KMS-11 (cell line): ENCODE measurements at regions not wholly inside any gene's neighbourhood (a gene's known extent, or its start where the extent isn't known, plus 50 kb on each side); places are given as distances from the start of the nearest gene placed in this dataset.

Experiments used
- H2AFZ ChIP-seq: fragments of 200-600 bp; sonication (generic); 2 replicates; pipeline ENCODE4 v1.6.1; 2016; ENCODE audit warnings: antibody characterized with exemption, mixed run types, low read depth
- H3K27ac ChIP-seq: fragments of 200-600 bp; sonication (generic); 2 replicates; pipeline ENCODE4 v1.6.1; 2016; ENCODE audit warnings: mild to moderate bottlenecking, mixed run types
- H3K27me3 ChIP-seq: fragments of 200-600 bp; sonication (generic); 2 replicates; pipeline ENCODE4 v1.6.1; 2017; ENCODE audit warnings: mild to moderate bottlenecking, low read depth, mixed run types, moderate library complexity; ENCODE audit not compliant: insufficient read depth
- H3K36me3 ChIP-seq: fragments of 200-600 bp; sonication (generic); 2 replicates; pipeline ENCODE4 v1.6.1; 2017; ENCODE audit warnings: mild to moderate bottlenecking, mixed run types; ENCODE audit not compliant: insufficient read depth
- H3K4me1 ChIP-seq: fragments of 200-600 bp; sonication (generic); 2 replicates; pipeline ENCODE4 v1.6.1; 2016; ENCODE audit warnings: mild to moderate bottlenecking, low read depth, mixed run types; ENCODE audit not compliant: poor library complexity, severe bottlenecking
- H3K4me2 ChIP-seq: fragments of 200-600 bp; sonication (generic); 2 replicates; pipeline ENCODE4 v1.7.0; 2016; ENCODE audit warnings: mild to moderate bottlenecking, mixed run types
- H3K4me3 ChIP-seq: fragments of 200-600 bp; sonication (generic); IDR thresholded peaks from 2 replicates; pipeline ENCODE4 v1.6.1; 2017; ENCODE audit warnings: low read depth, low read length, mixed read lengths; ENCODE audit not compliant: insufficient read depth
- H3K79me2 ChIP-seq: fragments of 200-600 bp; sonication (generic); 2 replicates; pipeline ENCODE4 v1.6.1; 2016; ENCODE audit warnings: low read depth, mixed run types; ENCODE audit not compliant: insufficient read depth
- H3K9ac ChIP-seq: fragments of 200-600 bp; sonication (generic); 2 replicates; pipeline ENCODE4 v1.6.1; 2016; ENCODE audit warnings: mild to moderate bottlenecking, mixed run types
- H4K20me1 ChIP-seq: fragments of 200-600 bp; sonication (generic); 2 replicates; pipeline ENCODE4 v1.6.1; 2016; ENCODE audit warnings: mild to moderate bottlenecking, mixed run types; ENCODE audit not compliant: insufficient read depth
- CTCF ChIP-seq: fragments of 200-600 bp; sonication (generic); conservative IDR thresholded peaks from 2 replicates; pipeline ENCODE4 v1.6.1; 2017; ENCODE audit warnings: low read depth, mild to moderate bottlenecking, antibody characterized with exemption, low read length, moderate library complexity, mixed read lengths

GRCh38 chr2:190780594-190780993 is 100.0 kb upstream of the GLS start:
- Histone ChIP-seq H3K9ac (no peak overlapping the region), H3K27ac (no peak overlapping the region), H3K4me3 (no peak overlapping the region), H3K4me1 (no peaks in the 10 kb centered on the region), H3K27me3 (no peaks in the 10 kb centered on the region), H3K36me3 (no peaks in the 10 kb centered on the region), H2AFZ (no peak overlapping the region), H3K79me2 (no peaks in the 10 kb centered on the region), H4K20me1 (no peaks in the 10 kb centered on the region), H3K4me2 (no peak overlapping the region)
- TF ChIP-seq CTCF, result no peak

GRCh38 chr2:190781604-190782198 is 98.9 kb upstream of the GLS start:
- Histone ChIP-seq H2AFZ (no peak overlapping the region), H3K4me1 (no peaks in the 10 kb centered on the region), H4K20me1 (no peaks in the 10 kb centered on the region), H3K4me3 (no peak overlapping the region), H3K27me3 (no peaks in the 10 kb centered on the region), H3K27ac (no peak overlapping the region), H3K9ac (no peak overlapping the region), H3K36me3 (no peaks in the 10 kb centered on the region), H3K4me2 (no peak overlapping the region), H3K79me2 (no peaks in the 10 kb centered on the region)
- TF ChIP-seq CTCF, result no peak; the same call in 1 of the 2 replicates

GRCh38 chr2:190782264-190782663 is 98.4 kb upstream of the GLS start:
- Histone ChIP-seq H3K4me2 (no peak overlapping the region), H2AFZ (no peak overlapping the region)

GRCh38 chr2:190783513-190784263 is 96.9 kb upstream of the GLS start:
- Histone ChIP-seq H2AFZ (no peak overlapping the region), H3K27me3 (no peaks in the 10 kb centered on the region), H3K4me2 (no peak overlapping the region), H3K36me3 (no peaks in the 10 kb centered on the region), H3K4me3 (no peak overlapping the region), H3K9ac (no peak overlapping the region), H3K4me1 (no peaks in the 10 kb centered on the region), H3K27ac (no peak overlapping the region), H4K20me1 (no peaks in the 10 kb centered on the region), H3K79me2 (no peaks in the 10 kb centered on the region)
- TF ChIP-seq CTCF, result no peak

More at GRCh38 chr2:190782264-190782663, 98.4 kb upstream of the GLS start:
- Histone ChIP-seq H3K9ac (no peak overlapping the region), H3K4me1 (no peaks in the 10 kb centered on the region), H3K4me3 (no peak overlapping the region), H3K27ac (no peak overlapping the region), H3K36me3 (no peaks in the 10 kb centered on the region), H4K20me1 (no peaks in the 10 kb centered on the region), H3K27me3 (no peaks in the 10 kb centered on the region), H3K79me2 (no peaks in the 10 kb centered on the region)
- no peak for TF ChIP-seq CTCF
